GM19452 (cell line): ENCODE measurements at regions not wholly inside any gene's neighbourhood (a gene's known extent, or its start where the extent isn't known, plus 50 kb on each side); places are given as distances from the start of the nearest gene placed in this dataset.
"Not testable (repeated sequence)": the region's sequence is repeated elsewhere in the genome, so short reads cannot be mapped to it uniquely, and the experiment has no call there.

Source experiments
- ATAC-seq: cut with Tn5 transposase; IDR thresholded peaks from one replicate; pipeline ENCODE4 v1.9.1; 2021; ENCODE audit not compliant: unreplicated experiment

GRCh38 chr10:9061871-9062270, 1007.4 kb downstream of the GATA3 start:
- ATAC-seq = no peak

GRCh38 chr10:9066152-9066551, 1011.7 kb downstream of the GATA3 start:
- ATAC-seq = no peak

GRCh38 chr10:9068003-9068402, 1013.5 kb downstream of the GATA3 start:
- no peak for ATAC-seq

- ATAC-seq = no peak
Observed at GRCh38 chr10:9069136-9069535, 1014.6 kb downstream of the GATA3 start.

- ATAC-seq = no peak
Observed at GRCh38 chr10:9075420-9075819, 1020.9 kb downstream of the GATA3 start.

- ATAC-seq = no peak
Observed at GRCh38 chr10:9076066-9076465, 1021.6 kb downstream of the GATA3 start.

GRCh38 chr10:9081253-9081652, 1026.8 kb downstream of the GATA3 start:
- ATAC-seq = no peak

GRCh38 chr10:9081961-9082360, 1027.5 kb downstream of the GATA3 start:
- ATAC-seq = no peak

GRCh38 chr10:9091530-9092093, 1037.1 kb downstream of the GATA3 start:
- no peak for ATAC-seq

GRCh38 chr10:9096288-9096687, 1041.8 kb downstream of the GATA3 start:
- no peak for ATAC-seq

- ATAC-seq = no peak
Observed at GRCh38 chr10:9097206-9097990, 1042.9 kb downstream of the GATA3 start.

- ATAC-seq = no peak
Observed at GRCh38 chr10:9097991-9098306, 1043.5 kb downstream of the GATA3 start.

- no peak for ATAC-seq
Observed at GRCh38 chr10:9102026-9102425, 1047.5 kb downstream of the GATA3 start.

GRCh38 chr10:9103301-9103700, 1048.8 kb downstream of the GATA3 start:
- ATAC-seq = no peak

- ATAC-seq = no peak
Observed at GRCh38 chr10:9111976-9112375, 1057.5 kb downstream of the GATA3 start.

GRCh38 chr10:9126728-9127127, 1072.2 kb downstream of the GATA3 start:
- ATAC-seq = no peak

- ATAC-seq = no peak
Observed at GRCh38 chr10:9137368-9137767, 1082.9 kb downstream of the GATA3 start.

GRCh38 chr10:9138829-9139228, 1084.3 kb downstream of the GATA3 start:
- ATAC-seq = not testable (repeated sequence)

GRCh38 chr10:9140373-9140772, 1085.9 kb downstream of the GATA3 start:
- no peak for ATAC-seq

GRCh38 chr10:9147475-9147874, 1093.0 kb downstream of the GATA3 start:
- ATAC-seq = no peak

GRCh38 chr10:9149134-9149533, 1094.6 kb downstream of the GATA3 start:
- no peak for ATAC-seq

GRCh38 chr10:9153057-9153456, 1098.6 kb downstream of the GATA3 start:
- not testable (repeated sequence) for ATAC-seq

GRCh38 chr10:9157656-9158055, 1103.2 kb downstream of the GATA3 start:
- ATAC-seq = no peak
